A673 (cell line): ENCODE measurements at regions not wholly inside any gene's neighbourhood (a gene's known extent, or its start where the extent isn't known, plus 50 kb on each side); places are given as distances from the start of the nearest gene placed in this dataset.

ENCODE experiments used
- CTCF ChIP-seq: fragments of 300-800, 200-600 bp; sonication (generic); conservative IDR thresholded peaks from 2 replicates; pipeline ENCODE4 v1.5.1; 2017; ENCODE audit warnings: low read depth, mild to moderate bottlenecking, antibody characterized with exemption, low read length, moderate library complexity, mixed read lengths
- EZH2 ChIP-seq: fragments of 200-600 bp; sonication (generic); IDR thresholded peaks from 2 replicates; pipeline ENCODE4 v1.6.1; 2017; ENCODE audit warnings: borderline replicate concordance, low read depth, mild to moderate bottlenecking, mixed read lengths, antibody characterized with exemption, low read length; ENCODE audit not compliant: poor library complexity, severe bottlenecking

- no peak for TF ChIP-seq CTCF
- TF ChIP-seq EZH2 = no peak
Observed at GRCh38 chr1:5221451-5221850, 567.0 kb downstream of the AJAP1 start.
